ENCODE measurements at regions not wholly inside any gene's neighbourhood (a gene's known extent, or its start where the extent isn't known, plus 50 kb on each side); places are given as distances from the start of the nearest gene placed in this dataset.
A peak's percentile ranks its signal among the peaks of the same experiment; 100 is the strongest.

DNA sequence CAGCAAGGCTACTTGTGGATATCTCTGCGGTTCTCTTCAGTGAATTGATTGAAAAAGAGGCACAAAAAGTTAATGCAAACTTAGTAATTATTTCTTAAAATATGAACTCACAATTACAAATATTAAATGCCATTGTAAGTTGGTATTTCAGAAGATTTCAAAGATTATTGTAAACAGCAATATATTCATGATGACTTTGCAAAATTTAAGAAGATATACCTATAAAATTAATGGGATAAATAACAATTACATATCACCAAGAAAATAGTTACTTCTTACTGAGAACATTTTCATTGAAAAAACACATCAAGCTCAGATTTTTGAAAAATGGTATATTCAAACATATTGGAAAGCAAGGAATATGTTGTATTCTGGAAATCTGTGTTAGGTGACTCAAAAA, 482.0 kb upstream of the LRRTM1 start:
- Histone ChIP-seq H3K9me3 (ENCODE audit: insufficient read depth, low read length) (no peaks in the 10 kb centered on the region), H3K9ac (ENCODE audit: insufficient read length, low read depth) (no peak overlapping the region), H3K4me1 (ENCODE audit: insufficient read depth, insufficient read length) (no peaks in the 10 kb centered on the region), H3K27me3 (ENCODE audit: insufficient read depth, insufficient read length) (no peaks in the 10 kb centered on the region), H3K36me3 (ENCODE audit: insufficient read depth, insufficient read length, low read length) (no peaks in the 10 kb centered on the region), H3K4me3 (ENCODE audit: insufficient read length, low read depth) (no peak overlapping the region)
- DNase-seq (ENCODE audit: low read depth, low spot score): no peak
- no peak for TF ChIP-seq ZNF274 (IDR thresholded peaks at IDR 0.05; ENCODE audit: low read depth, low read length)
- TF ChIP-seq SUZ12 (IDR thresholded peaks at IDR 0.05; ENCODE audit: extremely low read depth, insufficient read depth, insufficient read length): no peak

DNA sequence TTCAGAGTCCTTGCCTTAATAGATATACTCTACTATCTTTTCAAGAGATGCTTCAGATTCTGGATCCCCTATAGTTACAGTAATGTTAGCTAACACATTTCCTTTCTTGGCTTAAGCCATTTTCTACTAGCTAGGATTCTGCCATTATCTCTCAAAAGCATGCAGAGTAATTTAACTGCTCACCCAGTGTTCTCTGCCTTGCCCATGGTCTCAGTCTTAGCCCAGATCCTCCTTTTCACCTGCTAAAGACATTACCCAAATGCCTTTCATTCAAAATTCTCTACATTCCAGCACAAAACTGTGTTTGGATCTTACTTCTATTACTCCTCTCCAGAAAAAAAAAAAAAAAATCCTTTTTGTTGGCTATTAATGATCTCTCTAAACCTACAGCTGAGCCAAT, 474.2 kb upstream of the LRRTM1 start:
- no peaks in the 10 kb centered on the region for H3K27me3 ChIP-seq (ENCODE audit: insufficient read depth, insufficient read length)
- no peak for TF ChIP-seq SUZ12 (IDR thresholded peaks at IDR 0.05; ENCODE audit: extremely low read depth, insufficient read depth, insufficient read length)
- TF ChIP-seq YY1 (IDR thresholded peaks at IDR 0.05; ENCODE audit: insufficient read depth, insufficient read length): no peak
- no peak for TF ChIP-seq ZNF274 (IDR thresholded peaks at IDR 0.05; ENCODE audit: low read depth, low read length)
- peak; percentile 20 for DNase-seq (ENCODE audit: low read depth, low spot score)
- no peaks in the 10 kb centered on the region for H3K4me1 ChIP-seq (ENCODE audit: insufficient read depth, insufficient read length)
- H3K4me3 ChIP-seq (ENCODE audit: insufficient read length, low read depth): no peak overlapping the region
- no peaks in the 10 kb centered on the region for H3K36me3 ChIP-seq (ENCODE audit: insufficient read depth, insufficient read length, low read length)
- no peaks in the 10 kb centered on the region for H3K9me3 ChIP-seq (ENCODE audit: insufficient read depth, low read length)
- H3K9ac ChIP-seq (ENCODE audit: insufficient read length, low read depth): no peak overlapping the region

DNA sequence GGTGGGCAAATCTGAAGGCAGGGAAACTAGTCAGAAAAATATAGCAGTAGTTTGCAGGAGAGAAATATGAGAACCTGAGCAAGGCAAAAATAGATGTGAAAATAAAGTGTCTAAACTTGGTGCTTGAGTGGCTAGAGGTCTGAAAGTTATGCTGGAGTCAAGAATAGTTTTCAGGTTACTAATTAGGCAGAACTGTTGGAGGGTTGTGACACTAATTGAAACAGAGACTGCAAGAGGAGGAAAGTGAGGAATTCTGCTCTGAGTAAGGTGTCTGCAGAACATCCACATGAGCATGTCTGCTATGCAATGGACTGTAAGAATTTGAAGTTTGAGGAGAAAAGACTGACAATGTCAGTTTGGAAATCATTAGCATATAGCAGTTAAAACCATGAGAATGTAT, 444.0 kb upstream of the LRRTM1 start:
- TF ChIP-seq ZNF274 (IDR thresholded peaks at IDR 0.05; ENCODE audit: low read depth, low read length) (no peak), SUZ12 (IDR thresholded peaks at IDR 0.05; ENCODE audit: extremely low read depth, insufficient read depth, insufficient read length) (no peak), YY1 (IDR thresholded peaks at IDR 0.05; ENCODE audit: insufficient read depth, insufficient read length) (no peak)
- Histone ChIP-seq H3K9me3 (ENCODE audit: insufficient read depth, low read length) (no peaks in the 10 kb centered on the region), H3K4me1 (ENCODE audit: insufficient read depth, insufficient read length) (no peaks in the 10 kb centered on the region), H3K4me3 (ENCODE audit: insufficient read length, low read depth) (no peak overlapping the region), H3K9ac (ENCODE audit: insufficient read length, low read depth) (no peak overlapping the region), H3K27me3 (ENCODE audit: insufficient read depth, insufficient read length) (no peaks in the 10 kb centered on the region), H3K36me3 (ENCODE audit: insufficient read depth, insufficient read length, low read length) (no peaks in the 10 kb centered on the region)
- DNase-seq (ENCODE audit: low read depth, low spot score): no peak

DNA sequence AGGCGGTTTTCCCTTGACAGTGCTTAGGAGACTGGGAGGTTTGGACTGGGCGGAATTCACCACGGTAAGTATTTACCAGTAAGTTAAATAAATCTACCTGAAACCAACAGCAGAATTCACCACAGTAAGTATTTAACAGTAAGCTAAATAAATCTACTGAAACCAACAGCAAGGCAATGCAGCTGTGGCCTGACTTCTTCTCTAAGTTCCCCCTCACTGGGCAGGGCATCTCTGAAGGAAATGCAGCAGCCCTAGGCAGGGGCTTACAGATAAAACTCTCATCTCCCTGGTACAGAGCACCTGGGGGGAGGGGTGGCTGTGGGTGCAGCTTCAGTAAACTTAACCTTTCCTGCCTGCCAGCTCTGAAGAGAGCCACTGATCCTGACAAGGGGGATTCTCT, 432.5 kb upstream of the LRRTM1 start:
- Histone ChIP-seq H3K4me1 (ENCODE audit: insufficient read depth, insufficient read length) (no peaks in the 10 kb centered on the region), H3K9ac (ENCODE audit: insufficient read length, low read depth) (no peak overlapping the region), H3K27me3 (ENCODE audit: insufficient read depth, insufficient read length) (no peaks in the 10 kb centered on the region), H3K4me3 (ENCODE audit: insufficient read length, low read depth) (no peak overlapping the region), H3K36me3 (ENCODE audit: insufficient read depth, insufficient read length, low read length) (no peaks in the 10 kb centered on the region), H3K9me3 (ENCODE audit: insufficient read depth, low read length) (no peaks in the 10 kb centered on the region)
- no peak for DNase-seq (ENCODE audit: low read depth, low spot score)
- TF ChIP-seq SUZ12 (IDR thresholded peaks at IDR 0.05; ENCODE audit: extremely low read depth, insufficient read depth, insufficient read length): no peak
- TF ChIP-seq YY1 (IDR thresholded peaks at IDR 0.05; ENCODE audit: insufficient read depth, insufficient read length): no peak
- no peak for TF ChIP-seq ZNF274 (IDR thresholded peaks at IDR 0.05; ENCODE audit: low read depth, low read length)

DNA sequence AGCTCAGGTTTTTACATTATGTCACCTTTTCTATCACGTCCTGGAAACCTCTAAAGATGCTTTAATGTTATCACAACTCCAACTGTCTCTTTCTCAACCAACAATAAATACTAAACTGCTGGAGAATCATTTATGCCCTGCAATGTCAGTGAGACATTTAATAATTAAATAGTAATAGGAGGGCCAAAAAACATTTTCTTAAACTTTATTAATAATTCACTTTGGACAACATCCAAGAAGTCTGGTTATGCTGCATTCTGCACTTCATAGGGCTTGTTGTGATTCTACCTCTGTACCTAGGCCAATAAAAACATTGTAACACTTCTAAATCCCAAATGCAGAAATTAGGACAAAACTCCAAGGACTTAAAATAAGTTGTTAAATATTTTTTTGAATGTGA, 420.4 kb upstream of the LRRTM1 start:
- Histone ChIP-seq H3K9me3 (ENCODE audit: insufficient read depth, low read length) (no peaks in the 10 kb centered on the region), H3K27me3 (ENCODE audit: insufficient read depth, insufficient read length) (no peaks in the 10 kb centered on the region), H3K36me3 (ENCODE audit: insufficient read depth, insufficient read length, low read length) (no peaks in the 10 kb centered on the region), H3K9ac (ENCODE audit: insufficient read length, low read depth) (no peak overlapping the region), H3K4me1 (ENCODE audit: insufficient read depth, insufficient read length) (no peaks in the 10 kb centered on the region), H3K4me3 (ENCODE audit: insufficient read length, low read depth) (no peak overlapping the region)
- TF ChIP-seq SUZ12 (IDR thresholded peaks at IDR 0.05; ENCODE audit: extremely low read depth, insufficient read depth, insufficient read length) (no peak), ZNF274 (IDR thresholded peaks at IDR 0.05; ENCODE audit: low read depth, low read length) (no peak), YY1 (IDR thresholded peaks at IDR 0.05; ENCODE audit: insufficient read depth, insufficient read length) (no peak)
- no peak for DNase-seq (ENCODE audit: low read depth, low spot score)

DNA sequence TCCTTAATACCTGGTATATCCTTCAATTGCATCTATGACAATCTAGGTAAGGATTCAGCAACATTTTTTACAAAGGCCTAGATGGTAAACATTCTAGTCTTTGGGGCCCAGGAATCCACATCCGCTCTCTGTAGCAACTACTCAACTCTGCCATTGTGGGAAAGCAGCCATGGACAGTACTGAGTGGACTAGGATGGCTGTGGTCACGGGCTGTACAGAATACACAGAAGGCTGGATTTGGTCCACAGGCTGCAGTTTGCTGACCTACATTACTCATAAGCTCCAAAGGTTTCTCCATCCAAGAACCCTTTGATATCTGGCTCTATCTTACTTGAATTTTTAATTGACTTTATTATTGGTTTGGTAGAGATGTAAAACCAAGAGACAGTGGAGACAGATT, 418.3 kb upstream of the LRRTM1 start:
- H3K27me3 ChIP-seq (ENCODE audit: insufficient read depth, insufficient read length): no peaks in the 10 kb centered on the region
- no peak overlapping the region for H3K9ac ChIP-seq (ENCODE audit: insufficient read length, low read depth)
- no peak for DNase-seq (ENCODE audit: low read depth, low spot score)
- H3K4me1 ChIP-seq (ENCODE audit: insufficient read depth, insufficient read length): no peaks in the 10 kb centered on the region
- H3K36me3 ChIP-seq (ENCODE audit: insufficient read depth, insufficient read length, low read length): no peaks in the 10 kb centered on the region
- no peak overlapping the region for H3K4me3 ChIP-seq (ENCODE audit: insufficient read length, low read depth)
- no peaks in the 10 kb centered on the region for H3K9me3 ChIP-seq (ENCODE audit: insufficient read depth, low read length)
- TF ChIP-seq SUZ12 (IDR thresholded peaks at IDR 0.05; ENCODE audit: extremely low read depth, insufficient read depth, insufficient read length): no peak
- TF ChIP-seq ZNF274 (IDR thresholded peaks at IDR 0.05; ENCODE audit: low read depth, low read length): no peak
- no peak for TF ChIP-seq YY1 (IDR thresholded peaks at IDR 0.05; ENCODE audit: insufficient read depth, insufficient read length)

DNA sequence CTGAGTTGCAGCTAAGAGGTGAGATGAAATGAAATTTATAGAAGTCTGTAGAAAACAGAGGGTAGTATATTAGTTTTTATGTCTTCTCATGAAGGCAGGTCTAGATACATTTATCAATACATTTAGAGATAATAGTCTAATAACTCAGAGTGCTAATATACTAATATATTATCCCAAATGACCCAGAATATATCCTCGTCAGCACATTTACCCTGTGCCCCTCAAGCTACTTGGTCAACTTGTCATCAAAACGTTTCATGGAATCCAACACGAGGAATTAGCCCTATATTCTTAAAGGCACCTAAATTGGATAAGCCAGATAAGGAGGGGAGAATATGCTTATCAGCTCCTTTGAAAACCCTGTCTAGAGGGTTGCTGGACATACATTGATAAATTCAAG, 415.1 kb upstream of the LRRTM1 start:
- no peak for DNase-seq (ENCODE audit: low read depth, low spot score)

DNA sequence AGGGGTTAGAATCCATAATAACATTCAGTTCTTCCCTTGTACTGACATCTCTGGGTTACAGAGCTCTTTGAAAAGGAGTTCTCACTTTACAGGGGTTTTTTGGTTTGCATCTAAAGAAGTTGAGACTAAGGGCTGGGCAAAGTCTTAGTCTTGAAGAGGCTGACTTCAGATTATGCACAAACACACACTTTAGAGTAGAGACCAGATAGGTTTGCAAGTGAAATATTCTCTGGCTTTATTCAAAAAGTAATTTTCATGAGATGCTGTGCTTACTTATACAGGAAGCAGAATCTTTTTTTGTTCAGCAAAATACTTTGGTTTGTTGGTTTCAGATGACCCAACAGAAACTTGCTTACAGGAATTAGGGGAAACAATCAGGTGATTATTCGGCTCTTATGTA, 410.9 kb upstream of the LRRTM1 start:
- Histone ChIP-seq H3K27me3 (ENCODE audit: insufficient read depth, insufficient read length) (no peaks in the 10 kb centered on the region), H3K4me3 (ENCODE audit: insufficient read length, low read depth) (no peak overlapping the region), H3K36me3 (ENCODE audit: insufficient read depth, insufficient read length, low read length) (no peaks in the 10 kb centered on the region), H3K9ac (ENCODE audit: insufficient read length, low read depth) (no peak overlapping the region), H3K9me3 (ENCODE audit: insufficient read depth, low read length) (no peaks in the 10 kb centered on the region), H3K4me1 (ENCODE audit: insufficient read depth, insufficient read length) (no peaks in the 10 kb centered on the region)
- no peak for DNase-seq (ENCODE audit: low read depth, low spot score)
- TF ChIP-seq SUZ12 (IDR thresholded peaks at IDR 0.05; ENCODE audit: extremely low read depth, insufficient read depth, insufficient read length) (no peak), ZNF274 (IDR thresholded peaks at IDR 0.05; ENCODE audit: low read depth, low read length) (no peak), YY1 (IDR thresholded peaks at IDR 0.05; ENCODE audit: insufficient read depth, insufficient read length) (no peak)

More for the DNA sequence above, 415.1 kb upstream of the LRRTM1 start:
- TF ChIP-seq SUZ12 (IDR thresholded peaks at IDR 0.05; ENCODE audit: extremely low read depth, insufficient read depth, insufficient read length): no peak
- TF ChIP-seq YY1 (IDR thresholded peaks at IDR 0.05; ENCODE audit: insufficient read depth, insufficient read length): no peak
- TF ChIP-seq ZNF274 (IDR thresholded peaks at IDR 0.05; ENCODE audit: low read depth, low read length): no peak
- Histone ChIP-seq H3K9me3 (ENCODE audit: insufficient read depth, low read length) (no peaks in the 10 kb centered on the region), H3K9ac (ENCODE audit: insufficient read length, low read depth) (no peak overlapping the region), H3K4me1 (ENCODE audit: insufficient read depth, insufficient read length) (no peaks in the 10 kb centered on the region), H3K4me3 (ENCODE audit: insufficient read length, low read depth) (no peak overlapping the region), H3K36me3 (ENCODE audit: insufficient read depth, insufficient read length, low read length) (no peaks in the 10 kb centered on the region), H3K27me3 (ENCODE audit: insufficient read depth, insufficient read length) (no peaks in the 10 kb centered on the region)

All from NT2/D1 (cell line).